ENCODE measurements at regions not wholly inside any gene's neighbourhood (a gene's known extent, or its start where the extent isn't known, plus 50 kb on each side); places are given as distances from the start of the nearest gene placed in this dataset.
"Not testable (repeated sequence)": the region's sequence is repeated elsewhere in the genome, so short reads cannot be mapped to it uniquely, and the experiment has no call there.

DNA sequence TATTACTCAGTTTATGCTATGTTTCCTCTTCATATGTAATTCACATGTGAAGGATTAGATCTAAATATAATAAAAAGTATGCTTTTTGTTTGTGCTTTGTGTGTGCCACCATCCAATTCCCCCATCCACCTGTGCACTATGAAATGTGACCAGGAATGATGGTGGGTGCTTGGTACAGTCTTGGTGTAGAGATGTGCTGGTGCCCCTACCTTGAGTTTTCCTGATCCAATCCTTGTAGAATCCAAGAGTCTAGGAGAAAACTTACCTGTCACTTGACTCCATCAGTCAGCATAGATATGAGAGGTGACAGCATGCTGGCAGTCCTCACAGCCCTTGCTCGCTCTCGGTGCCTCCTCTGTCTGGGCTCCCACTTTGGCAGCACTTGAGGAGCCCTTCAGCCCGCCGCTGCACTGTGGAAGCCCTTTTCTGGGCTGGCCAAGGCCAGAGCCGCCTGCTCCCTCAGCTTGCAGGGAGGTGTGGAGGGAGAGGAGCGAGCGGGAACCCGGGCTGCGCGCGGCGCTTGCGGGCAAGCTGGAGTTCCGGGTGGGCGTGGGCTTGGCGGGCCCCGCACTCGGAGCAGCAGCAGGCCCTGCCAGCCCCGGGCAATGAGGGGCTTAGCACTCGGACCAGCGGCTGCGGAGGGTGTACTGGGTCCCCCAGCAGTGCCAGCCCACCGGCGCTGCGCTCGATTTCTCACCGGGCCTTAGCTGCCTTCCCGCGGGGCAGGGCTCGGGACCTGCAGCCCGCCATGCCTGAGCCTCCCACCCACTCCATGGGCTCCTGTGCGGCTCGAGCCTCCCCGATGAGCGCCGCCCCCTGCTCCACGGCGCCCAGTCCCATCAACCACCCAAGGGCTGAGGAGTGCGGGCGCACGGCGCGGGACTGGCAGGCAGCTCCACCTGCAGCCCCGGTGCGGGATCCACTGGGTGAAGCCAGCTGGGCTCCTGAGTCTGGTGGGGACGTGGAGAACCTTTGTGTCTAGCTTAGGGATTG, 874.7 kb downstream of the PLA2G4A start:
- TF ChIP-seq, protein P1, sequence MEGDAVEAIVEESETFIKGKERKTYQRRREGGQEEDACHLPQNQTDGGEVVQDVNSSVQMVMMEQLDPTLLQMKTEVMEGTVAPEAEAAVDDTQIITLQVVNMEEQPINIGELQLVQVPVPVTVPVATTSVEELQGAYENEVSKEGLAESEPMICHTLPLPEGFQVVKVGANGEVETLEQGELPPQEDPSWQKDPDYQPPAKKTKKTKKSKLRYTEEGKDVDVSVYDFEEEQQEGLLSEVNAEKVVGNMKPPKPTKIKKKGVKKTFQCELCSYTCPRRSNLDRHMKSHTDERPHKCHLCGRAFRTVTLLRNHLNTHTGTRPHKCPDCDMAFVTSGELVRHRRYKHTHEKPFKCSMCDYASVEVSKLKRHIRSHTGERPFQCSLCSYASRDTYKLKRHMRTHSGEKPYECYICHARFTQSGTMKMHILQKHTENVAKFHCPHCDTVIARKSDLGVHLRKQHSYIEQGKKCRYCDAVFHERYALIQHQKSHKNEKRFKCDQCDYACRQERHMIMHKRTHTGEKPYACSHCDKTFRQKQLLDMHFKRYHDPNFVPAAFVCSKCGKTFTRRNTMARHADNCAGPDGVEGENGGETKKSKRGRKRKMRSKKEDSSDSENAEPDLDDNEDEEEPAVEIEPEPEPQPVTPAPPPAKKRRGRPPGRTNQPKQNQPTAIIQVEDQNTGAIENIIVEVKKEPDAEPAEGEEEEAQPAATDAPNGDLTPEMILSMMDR (IDR thresholded peaks at IDR 0.05): not testable (repeated sequence)
- not testable (repeated sequence) for TF ChIP-seq POLR2A (IDR thresholded peaks at IDR 0.05)
